Activated naive CD4-positive, alpha-beta T cell treated with anti-CD3 and anti-CD28 coated beads, Interleukin-2, amount 10 ng/mL, durations not matched to agents 7 days and 5 days (primary cell): ENCODE measurements at regions not wholly inside any gene's neighbourhood (a gene's known extent, or its start where the extent isn't known, plus 50 kb on each side); places are given as distances from the start of the nearest gene placed in this dataset.
"Not testable (repeated sequence)": the region's sequence is repeated elsewhere in the genome, so short reads cannot be mapped to it uniquely, and the experiment has no call there.

Experiments used
- CTCF ChIA-PET: fragments of 350-600 bp; sonication (Branson Sonifier 250); formaldehyde crosslinking; loops from one replicate; lab custom pipeline; 2021; ENCODE audit warnings: antibody characterized with exemption; lab: Charles Lee
- DNase-seq: peaks from one replicate; pipeline ENCODE4 v3.0.0-alpha.2; 2020
- H3K27ac Mint-ChIP-seq: one replicate; pipeline ENCODE4 v1.8.0; 2021; ENCODE audit warnings: mild to moderate bottlenecking, moderate library complexity, mixed read lengths
- H3K27me3 Mint-ChIP-seq: one replicate; pipeline ENCODE4 v1.8.0; 2021; ENCODE audit warnings: mild to moderate bottlenecking, mixed read lengths
- H3K36me3 Mint-ChIP-seq: one replicate; pipeline ENCODE4 v1.8.0; 2021; ENCODE audit warnings: mixed read lengths
- H3K4me1 Mint-ChIP-seq: one replicate; pipeline ENCODE4 v1.8.0; 2021; ENCODE audit warnings: mixed read lengths
- H3K4me3 Mint-ChIP-seq: one replicate; pipeline ENCODE4 v1.8.0; 2021; ENCODE audit warnings: mild to moderate bottlenecking, moderate library complexity, mixed read lengths
- H3K9me3 Mint-ChIP-seq: one replicate; pipeline ENCODE4 v1.8.0; 2021; ENCODE audit warnings: mixed read lengths

GRCh38 chr2:2645162-2645855 is 314.2 kb upstream of the MYT1L start:
- Mint-ChIP-seq H3K27ac (no peak overlapping the region), H3K36me3 (no peaks in the 10 kb centered on the region), H3K4me1 (peaks cover 30% of the 10 kb centered on the region), H3K27me3 (peaks cover 15% of the 10 kb centered on the region), H3K4me3 (no peak overlapping the region), H3K9me3 (peaks cover 2% of the 10 kb centered on the region)
- DNase-seq = no peak
- CTCF ChIA-PET = no interaction called here

GRCh38 chr2:2644751-2645150 is 313.7 kb upstream of the MYT1L start:
- H3K36me3 Mint-ChIP-seq, CTCF ChIA-PET, H3K9me3 Mint-ChIP-seq, DNase-seq, H3K4me3 Mint-ChIP-seq: not testable (repeated sequence)
- Mint-ChIP-seq H3K4me1 (peaks cover 30% of the 10 kb centered on the region), H3K27me3 (peaks cover 15% of the 10 kb centered on the region), H3K27ac (peak overlapping the region; percentile 75)

GRCh38 chr2:2644040-2644439 is 313.0 kb upstream of the MYT1L start:
- H3K27me3 Mint-ChIP-seq = peaks cover 9% of the 10 kb centered on the region
- peaks cover 2% of the 10 kb centered on the region for H3K9me3 Mint-ChIP-seq
- CTCF ChIA-PET = no interaction called here
- no peak overlapping the region for H3K4me3 Mint-ChIP-seq
- no peak for DNase-seq
- H3K4me1 Mint-ChIP-seq = peaks cover 30% of the 10 kb centered on the region
- peak overlapping the region; percentile 75 for H3K27ac Mint-ChIP-seq
- no peaks in the 10 kb centered on the region for H3K36me3 Mint-ChIP-seq

- Mint-ChIP-seq H3K27me3 (peaks cover 11% of the 10 kb centered on the region), H3K4me1 (peaks cover 27% of the 10 kb centered on the region), H3K36me3 (no peaks in the 10 kb centered on the region), H3K9me3 (peaks cover 2% of the 10 kb centered on the region), H3K4me3 (no peak overlapping the region), H3K27ac (no peak overlapping the region)
- no peak for DNase-seq
- CTCF ChIA-PET = no interaction called here
Measured at GRCh38 chr2:2642906-2643890, 312.1 kb upstream of the MYT1L start.

- Mint-ChIP-seq H3K4me1 (peaks cover 16% of the 10 kb centered on the region), H3K27ac (no peak overlapping the region), H3K27me3 (peaks cover 11% of the 10 kb centered on the region), H3K36me3 (no peaks in the 10 kb centered on the region), H3K9me3 (peaks cover 2% of the 10 kb centered on the region), H3K4me3 (no peak overlapping the region)
- no peak for DNase-seq
- CTCF ChIA-PET = no interaction called here
Measured at GRCh38 chr2:2641541-2642410, 310.7 kb upstream of the MYT1L start.

- no peak overlapping the region for H3K27ac Mint-ChIP-seq
- CTCF ChIA-PET = no interaction called here
- peaks cover 2% of the 10 kb centered on the region for H3K9me3 Mint-ChIP-seq
- no peak overlapping the region for H3K4me3 Mint-ChIP-seq
- DNase-seq = no peak
- no peaks in the 10 kb centered on the region for H3K36me3 Mint-ChIP-seq
- H3K4me1 Mint-ChIP-seq = peaks cover 7% of the 10 kb centered on the region
- H3K27me3 Mint-ChIP-seq = peaks cover 11% of the 10 kb centered on the region
Measured at GRCh38 chr2:2640818-2641217, 309.7 kb upstream of the MYT1L start.

GRCh38 chr2:2640371-2640770 is 309.3 kb upstream of the MYT1L start:
- DNase-seq = no peak
- no peak overlapping the region for H3K27ac Mint-ChIP-seq

GRCh38 chr2:2639251-2640139 is 308.4 kb upstream of the MYT1L start:
- no peak for DNase-seq
- CTCF ChIA-PET = no interaction called here
- Mint-ChIP-seq H3K27ac (no peak overlapping the region), H3K36me3 (no peaks in the 10 kb centered on the region), H3K4me3 (no peak overlapping the region), H3K9me3 (peaks cover 2% of the 10 kb centered on the region), H3K27me3 (peaks cover 11% of the 10 kb centered on the region), H3K4me1 (peaks cover 7% of the 10 kb centered on the region)

More at GRCh38 chr2:2640371-2640770, 309.3 kb upstream of the MYT1L start:
- Mint-ChIP-seq H3K4me3 (no peak overlapping the region), H3K9me3 (peaks cover 2% of the 10 kb centered on the region), H3K36me3 (no peaks in the 10 kb centered on the region), H3K27me3 (peaks cover 11% of the 10 kb centered on the region), H3K4me1 (peaks cover 7% of the 10 kb centered on the region)
- CTCF ChIA-PET = no interaction called here

GRCh38 chr2:2638547-2639220 is 307.6 kb upstream of the MYT1L start:
- peaks cover 5% of the 10 kb centered on the region for H3K4me1 Mint-ChIP-seq
- H3K27ac Mint-ChIP-seq = no peak overlapping the region
- no peaks in the 10 kb centered on the region for H3K36me3 Mint-ChIP-seq
- no peak for DNase-seq
- H3K9me3 Mint-ChIP-seq = no peaks in the 10 kb centered on the region
- no peak overlapping the region for H3K4me3 Mint-ChIP-seq
- CTCF ChIA-PET = no interaction called here
- peaks cover 11% of the 10 kb centered on the region for H3K27me3 Mint-ChIP-seq

GRCh38 chr2:2636813-2637212 is 305.7 kb upstream of the MYT1L start:
- no peaks in the 10 kb centered on the region for H3K36me3 Mint-ChIP-seq
- H3K4me3 Mint-ChIP-seq = no peak overlapping the region
- DNase-seq = no peak
- no peaks in the 10 kb centered on the region for H3K9me3 Mint-ChIP-seq
- H3K27me3 Mint-ChIP-seq = peaks cover 14% of the 10 kb centered on the region
- CTCF ChIA-PET = no interaction called here
- H3K27ac Mint-ChIP-seq = no peak overlapping the region
- H3K4me1 Mint-ChIP-seq = peaks cover 5% of the 10 kb centered on the region

- CTCF ChIA-PET = no interaction called here
- H3K27ac Mint-ChIP-seq = no peak overlapping the region
- no peaks in the 10 kb centered on the region for H3K4me1 Mint-ChIP-seq
Measured at GRCh38 chr2:2635025-2635528, 304.0 kb upstream of the MYT1L start.

GRCh38 chr2:2633017-2633416 is 301.9 kb upstream of the MYT1L start:
- CTCF ChIA-PET = no interaction called here
- Mint-ChIP-seq H3K4me1 (no peaks in the 10 kb centered on the region), H3K27ac (no peak overlapping the region), H3K36me3 (no peaks in the 10 kb centered on the region), H3K9me3 (no peaks in the 10 kb centered on the region), H3K4me3 (no peak overlapping the region), H3K27me3 (peaks cover 3% of the 10 kb centered on the region)
- no peak for DNase-seq

More at GRCh38 chr2:2635025-2635528, 304.0 kb upstream of the MYT1L start:
- no peaks in the 10 kb centered on the region for H3K36me3 Mint-ChIP-seq
- peaks cover 8% of the 10 kb centered on the region for H3K27me3 Mint-ChIP-seq
- no peak overlapping the region for H3K4me3 Mint-ChIP-seq
- no peaks in the 10 kb centered on the region for H3K9me3 Mint-ChIP-seq
- no peak for DNase-seq

GRCh38 chr2:2623939-2624338 is 292.9 kb upstream of the MYT1L start:
- CTCF ChIA-PET = no interaction called here
- no peaks in the 10 kb centered on the region for H3K36me3 Mint-ChIP-seq
- no peaks in the 10 kb centered on the region for H3K9me3 Mint-ChIP-seq
- H3K4me1 Mint-ChIP-seq = no peaks in the 10 kb centered on the region
- no peak overlapping the region for H3K4me3 Mint-ChIP-seq
- peaks cover 9% of the 10 kb centered on the region for H3K27me3 Mint-ChIP-seq
- H3K27ac Mint-ChIP-seq = no peak overlapping the region
- DNase-seq = no peak
